NOMO-1 (cell line): ENCODE measurements at regions not wholly inside any gene's neighbourhood (a gene's known extent, or its start where the extent isn't known, plus 50 kb on each side); places are given as distances from the start of the nearest gene placed in this dataset.

ENCODE experiments used
- DNase-seq, 2 experiments: peaks; one replicate each; lab custom pipeline; 2025; ENCODE audit not compliant: unreplicated experiment in 2 of 2; lab: John Stamatoyannopoulos, UW

GRCh38 chr2:35067420-35067819, 1288.2 kb upstream of the CRIM1 start:
- no peak for DNase-seq

GRCh38 chr2:35063836-35064235, 1291.7 kb upstream of the CRIM1 start:
- DNase-seq = no peak

- no peak for DNase-seq
Observed at GRCh38 chr2:35035883-35036282, 1319.7 kb upstream of the CRIM1 start.

GRCh38 chr2:35033748-35034147, 1321.8 kb upstream of the CRIM1 start:
- no peak for DNase-seq

- no peak for DNase-seq
Observed at GRCh38 chr2:35023545-35023944, 1332.0 kb upstream of the CRIM1 start.

GRCh38 chr2:35000453-35000852, 1355.1 kb upstream of the CRIM1 start:
- no peak for DNase-seq

GRCh38 chr2:34998741-34999140, 1356.8 kb upstream of the CRIM1 start:
- no peak for DNase-seq

- peak; percentile 47 to 86 for DNase-seq
Observed at GRCh38 chr2:34997779-34998178, 1357.8 kb upstream of the CRIM1 start.

GRCh38 chr2:34995196-34995595, 1360.4 kb upstream of the CRIM1 start:
- no peak for DNase-seq

- DNase-seq = peak in 1 of 2 experiments; percentile 36
Observed at GRCh38 chr2:34991508-34992274, 1363.9 kb upstream of the CRIM1 start.

GRCh38 chr2:34985474-34985873, 1370.1 kb upstream of the CRIM1 start:
- DNase-seq = peak in 1 of 2 experiments; percentile 1

GRCh38 chr2:34980689-34981088, 1374.9 kb upstream of the CRIM1 start:
- DNase-seq = no peak

GRCh38 chr2:34979148-34979547, 1376.4 kb upstream of the CRIM1 start:
- no peak for DNase-seq

GRCh38 chr2:34961822-34962221, 1362.7 kb upstream of the FAM98A start:
- DNase-seq = no peak

GRCh38 chr2:34954758-34955157, 1355.7 kb upstream of the FAM98A start:
- no peak for DNase-seq

GRCh38 chr2:34950797-34951196, 1351.7 kb upstream of the FAM98A start:
- no peak for DNase-seq

GRCh38 chr2:34949316-34949715, 1350.2 kb upstream of the FAM98A start:
- no peak for DNase-seq

GRCh38 chr2:34936089-34936488, 1337.0 kb upstream of the FAM98A start:
- no peak for DNase-seq

GRCh38 chr2:34912084-34912483, 1313.0 kb upstream of the FAM98A start:
- peak in 1 of 2 experiments; percentile 56 for DNase-seq

- no peak for DNase-seq
Observed at GRCh38 chr2:34909992-34910705, 1311.0 kb upstream of the FAM98A start.

- no peak for DNase-seq
Observed at GRCh38 chr2:34907812-34908211, 1308.7 kb upstream of the FAM98A start.

- DNase-seq = no peak
Observed at GRCh38 chr2:34901739-34902138, 1302.6 kb upstream of the FAM98A start.
